GM18909 (cell line): ENCODE measurements at regions not wholly inside any gene's neighbourhood (a gene's known extent, or its start where the extent isn't known, plus 50 kb on each side); places are given as distances from the start of the nearest gene placed in this dataset.
"Not testable (repeated sequence)": the region's sequence is repeated elsewhere in the genome, so short reads cannot be mapped to it uniquely, and the experiment has no call there.

Source experiments
- ATAC-seq: cut with Tn5 transposase; IDR thresholded peaks from one replicate; pipeline ENCODE4 v1.9.1; 2021; ENCODE audit warnings: mild to moderate bottlenecking; ENCODE audit not compliant: unreplicated experiment, poor library complexity

- no peak for ATAC-seq
These were observed 1326.4 kb downstream of the BRD1 start for GRCh38 chr22:48501231-48501750.

GRCh38 chr22:48500471-48501230 lies 1327.0 kb downstream of the BRD1 start:
- ATAC-seq = no peak

GRCh38 chr22:48499456-48500425 lies 1327.9 kb downstream of the BRD1 start:
- no peak for ATAC-seq

- ATAC-seq = no peak
These were observed 1328.9 kb downstream of the BRD1 start for GRCh38 chr22:48498526-48499331.

GRCh38 chr22:48497743-48498520 lies 1329.7 kb downstream of the BRD1 start:
- not testable (repeated sequence) for ATAC-seq

- ATAC-seq = no peak
These were observed 1330.6 kb downstream of the BRD1 start for GRCh38 chr22:48496987-48497650.

- no peak for ATAC-seq
These were observed 1331.3 kb downstream of the BRD1 start for GRCh38 chr22:48496226-48496845.

GRCh38 chr22:48495751-48496080 lies 1332.0 kb downstream of the BRD1 start:
- no peak for ATAC-seq

- no peak for ATAC-seq
These were observed 1332.5 kb downstream of the BRD1 start for GRCh38 chr22:48494968-48495750.

- no peak for ATAC-seq
These were observed 1333.3 kb downstream of the BRD1 start for GRCh38 chr22:48494256-48494967.

GRCh38 chr22:48493733-48494132 lies 1333.9 kb downstream of the BRD1 start:
- ATAC-seq = no peak

- no peak for ATAC-seq
These were observed 1335.0 kb downstream of the BRD1 start for GRCh38 chr22:48492366-48493320.

- no peak for ATAC-seq
These were observed 1336.2 kb downstream of the BRD1 start for GRCh38 chr22:48491451-48491941.

- ATAC-seq = no peak
These were observed 1336.9 kb downstream of the BRD1 start for GRCh38 chr22:48490500-48491411.
